ENCODE measurements at regions not wholly inside any gene's neighbourhood (a gene's known extent, or its start where the extent isn't known, plus 50 kb on each side); places are given as distances from the start of the nearest gene placed in this dataset.

GRCh38 chr3:167938516-167938915 is 157.2 kb downstream of the GOLIM4 start:
- Histone ChIP-seq H2BK20ac (ENCODE audit: low read depth, low read length) (no peak overlapping the region), H4K8ac (ENCODE audit: low read depth in 2 of 2, low read length in 2 of 2) (no peak overlapping the region), H3K9me3 (ENCODE audit: control insufficient read depth, insufficient read depth, low read length) (no peaks in the 10 kb centered on the region), H4K91ac (ENCODE audit: insufficient read depth, low read depth, low read length) (no peak overlapping the region), H3K9me1 (ENCODE audit: insufficient read depth, low read length) (no peaks in the 10 kb centered on the region), H3K4me1 (ENCODE audit: control insufficient read depth, insufficient read depth, low read length) (peaks cover 5% of the 10 kb centered on the region), H3K36me3 (ENCODE audit: control insufficient read depth, insufficient read depth, low read length) (no peaks in the 10 kb centered on the region), H3K14ac (replicated peaks; ENCODE audit: low read depth, low read length) (no peak overlapping the region), H3K56ac (ENCODE audit: extremely low read depth, insufficient read depth, low read length) (no peak overlapping the region), H3K4ac (ENCODE audit: low read depth, low read length) (no peak overlapping the region), H3K27ac (ENCODE audit: insufficient read depth, low read length) (no peak overlapping the region), H4K20me1 (ENCODE audit: insufficient read depth, low read length) (no peaks in the 10 kb centered on the region), H2AFZ (replicated peaks; ENCODE audit: low read length, poor library complexity) (no peak overlapping the region), H3K18ac (ENCODE audit: low read depth, low read length) (no peak overlapping the region), H3K9ac (ENCODE audit: low read depth, low read length) (no peak overlapping the region), H2AK5ac (ENCODE audit: low read depth, low read length) (no peak overlapping the region), H3K23ac (ENCODE audit: low read depth, low read length) (no peak overlapping the region), H4K5ac (ENCODE audit: low read depth, low read length) (no peak overlapping the region), H2BK5ac (ENCODE audit: low read depth, low read length, poor library complexity, severe bottlenecking) (no peak overlapping the region), H2BK15ac (ENCODE audit: low read depth, low read length) (no peak overlapping the region), H3K79me1 (ENCODE audit: low read depth in 1 of 2, low read length in 2 of 2) (no peaks in the 10 kb centered on the region), H3K27me3 (ENCODE audit: control insufficient read depth, insufficient read depth, low read length) (peaks cover 7% of the 10 kb centered on the region), H2AK9ac (replicated peaks; ENCODE audit: low read depth, low read length, poor library complexity) (no peak overlapping the region), H3K4me2 (ENCODE audit: low read depth, low read length) (no peak overlapping the region), H3K4me3 (ENCODE audit: insufficient read depth, low read depth, low read length) (no peak overlapping the region), H2BK120ac (ENCODE audit: low read depth, low read length) (no peak overlapping the region)
- TF ChIP-seq MAFK (IDR thresholded peaks at IDR 0.05; ENCODE audit: low read depth, low read length) (peak; percentile 97), USF2 (IDR thresholded peaks at IDR 0.05; ENCODE audit: low read depth, low read length) (no peak)
- in situ Hi-C loops (cut with MboI; ENCODE audit: low sequenced_read_pairs) = loop anchor here (10.0 to 25.0 kb wide), 2 partner anchors 106 to 224 kb away; no protein-coding TSS in a partner anchor
- CTCF ChIA-PET = interaction anchor here (1.1 kb wide), 1 partner anchor 10 kb away, joined by 3 read pairs; no protein-coding TSS in a partner anchor
- dilution Hi-C loops (cut with HindIII; ENCODE audit: low sequenced_read_pairs, unreplicated experiment) = no loop called here
- BruUV-seq (replicated peaks) = no TSS peak
- POLR2A ChIA-PET (ENCODE audit: unreplicated experiment) = interaction anchor here (0.6 kb wide), 1 partner anchor 15 kb away, joined by 3 read pairs; no protein-coding TSS in a partner anchor
- no peak for DNase-seq
- no peak for ATAC-seq (ENCODE audit: low read depth)
- intact Hi-C loops (cut with micrococcal nuclease) = no loop called here

Measured in IMR-90 (cell line).